G401 (cell line): ENCODE measurements at regions not wholly inside any gene's neighbourhood (a gene's known extent, or its start where the extent isn't known, plus 50 kb on each side); places are given as distances from the start of the nearest gene placed in this dataset.
"Not testable (repeated sequence)": the region's sequence is repeated elsewhere in the genome, so short reads cannot be mapped to it uniquely, and the experiment has no call there.

ENCODE experiments used
- DNase-seq: peaks from one replicate; pipeline ENCODE4 v3.0.0-alpha.2; 2015; ENCODE audit warnings: low spot score
- in situ Hi-C: cut with HindIII; loops from 2 replicates; pipeline ENCODE4 v1.10.0; 2016; ENCODE audit warnings: low sequenced_read_pairs, mixed read lengths

GRCh38 chr12:53866727-53867126, 71.9 kb upstream of the HOXC13 start:
- in situ Hi-C loops = no loop called here
- DNase-seq = no peak

GRCh38 chr12:53867216-53868012, 71.2 kb upstream of the HOXC13 start:
- DNase-seq = no peak
- in situ Hi-C loops = no loop called here

- in situ Hi-C loops = no loop called here
- DNase-seq = no peak
Observed at GRCh38 chr12:53868511-53868986, 70.1 kb upstream of the HOXC13 start.

GRCh38 chr12:53869500-53869899, 69.1 kb upstream of the HOXC13 start:
- in situ Hi-C loops = no loop called here

GRCh38 chr12:53870117-53870516, 68.5 kb upstream of the HOXC13 start:
- no peak for DNase-seq
- in situ Hi-C loops = no loop called here

More at GRCh38 chr12:53869500-53869899, 69.1 kb upstream of the HOXC13 start:
- DNase-seq = no peak

GRCh38 chr12:53871367-53871766, 67.3 kb upstream of the HOXC13 start:
- DNase-seq = no peak
- in situ Hi-C loops = no loop called here

- DNase-seq = no peak
Observed at GRCh38 chr12:53872367-53872766, 66.3 kb upstream of the HOXC13 start.

GRCh38 chr12:53877961-53878360, 60.7 kb upstream of the HOXC13 start:
- DNase-seq, in situ Hi-C loops: not testable (repeated sequence)

More at GRCh38 chr12:53872367-53872766, 66.3 kb upstream of the HOXC13 start:
- in situ Hi-C loops = no loop called here

GRCh38 chr12:53887006-53887405, 51.6 kb upstream of the HOXC13 start:
- in situ Hi-C loops = no loop called here
- DNase-seq = no peak

GRCh38 chr12:53887881-53888280, 50.8 kb upstream of the HOXC13 start:
- no peak for DNase-seq
- in situ Hi-C loops = no loop called here
